Ascending aorta (tissue), 2 donors: ENCODE measurements at regions not wholly inside any gene's neighbourhood (a gene's known extent, or its start where the extent isn't known, plus 50 kb on each side); places are given as distances from the start of the nearest gene placed in this dataset.

Experiments used
- DNase-seq, 2 donors: peaks; one replicate each; pipeline ENCODE4 v3.0.0-alpha.2; 2019; ENCODE audit warnings: low spot score in 2 of 2
- H3K27ac ChIP-seq, 2 donors: fragments of 200-600 bp; sonication (generic); one replicate each; pipeline ENCODE4 v1.5.1; 2016 to 2017; ENCODE audit warnings: mild to moderate bottlenecking in 1 of 2
- H3K27me3 ChIP-seq: fragments of 200-600 bp; sonication (generic); one replicate; pipeline ENCODE4 v1.5.1; 2017
- H3K36me3 ChIP-seq, 2 donors: fragments of 200-600 bp; sonication (generic); one replicate each; pipeline ENCODE4 v1.5.1; 2016
- H3K4me1 ChIP-seq, 2 donors: fragments of 200-600 bp; sonication (generic); one replicate each; pipeline ENCODE4 v1.5.1; 2016 to 2017; ENCODE audit warnings: mild to moderate bottlenecking in 1 of 2
- H3K4me3 ChIP-seq, 2 donors: fragments of 200-600 bp; sonication (generic); one replicate each; pipeline ENCODE4 v1.5.1; 2016 to 2017; ENCODE audit warnings: mild to moderate bottlenecking in 1 of 2
- H3K9me3 ChIP-seq, 2 donors: fragments of 200-600 bp; sonication (generic); one replicate each; pipeline ENCODE4 v1.5.1; 2016
- CTCF ChIP-seq, 3 experiments: fragments of 200-600 bp in 2 of 3; fragments of 450-650 bp in 1 of 3; sonication (generic) in 2 of 3; IDR thresholded peaks; one replicate each; pipeline ENCODE4 v1.5.1; 2016 to 2019; ENCODE audit warnings: antibody characterized with exemption in 3 of 3, mild to moderate bottlenecking in 1 of 3, moderate library complexity in 1 of 3
- intact Hi-C: fragments of 100-400 bp; cut with DNase I; formaldehyde crosslinking; loops from one replicate; pipeline ENCODE4 v1.15.1; 2023

- no peaks in the 10 kb centered on the region for H3K9me3 ChIP-seq
- peaks cover 0 to 4% of the 10 kb centered on the region in 2 donors for H3K4me1 ChIP-seq
- H3K27ac ChIP-seq, result no peak overlapping the region
- H3K36me3 ChIP-seq, result no peaks in the 10 kb centered on the region
- DNase-seq, result peak in 1 of 2 donors; percentile 71
- TF ChIP-seq CTCF (IDR thresholded peaks at IDR 0.05), result peak in 2 of 3 experiments; percentile 52 to 55
- no peak overlapping the region for H3K4me3 ChIP-seq
- H3K27me3 ChIP-seq, result no peaks in the 10 kb centered on the region
- intact Hi-C loops, result no loop called here
Measured at GRCh38 chr1:204763773-204764427, 78.4 kb upstream of the LRRN2 start.

GRCh38 chr1:204769997-204770396 is 84.5 kb upstream of the LRRN2 start:
- H3K9me3 ChIP-seq, result no peaks in the 10 kb centered on the region
- H3K36me3 ChIP-seq, result no peaks in the 10 kb centered on the region
- no peaks in the 10 kb centered on the region for H3K4me1 ChIP-seq
- DNase-seq, result no peak
- TF ChIP-seq CTCF (IDR thresholded peaks at IDR 0.05), result no peak
- no peaks in the 10 kb centered on the region for H3K27me3 ChIP-seq
- H3K27ac ChIP-seq, result no peak overlapping the region
- intact Hi-C loops, result no loop called here
- no peak overlapping the region for H3K4me3 ChIP-seq

GRCh38 chr1:204771358-204771757 is 85.8 kb upstream of the LRRN2 start:
- no peak for TF ChIP-seq CTCF (IDR thresholded peaks at IDR 0.05)
- intact Hi-C loops, result no loop called here

GRCh38 chr1:204773246-204773645 is 87.7 kb upstream of the LRRN2 start:
- Histone ChIP-seq H3K27ac (no peak overlapping the region), H3K36me3 (no peaks in the 10 kb centered on the region), H3K4me3 (no peak overlapping the region), H3K4me1 (no peaks in the 10 kb centered on the region), H3K9me3 (no peaks in the 10 kb centered on the region), H3K27me3 (no peaks in the 10 kb centered on the region)
- no peak for DNase-seq
- no peak for TF ChIP-seq CTCF (IDR thresholded peaks at IDR 0.05)
- intact Hi-C loops, result no loop called here

More at GRCh38 chr1:204771358-204771757, 85.8 kb upstream of the LRRN2 start:
- Histone ChIP-seq H3K27me3 (no peaks in the 10 kb centered on the region), H3K9me3 (no peaks in the 10 kb centered on the region), H3K36me3 (no peaks in the 10 kb centered on the region), H3K4me1 (no peaks in the 10 kb centered on the region), H3K27ac (no peak overlapping the region), H3K4me3 (no peak overlapping the region)
- no peak for DNase-seq

- TF ChIP-seq CTCF (IDR thresholded peaks at IDR 0.05), result no peak
- H3K4me1 ChIP-seq, result no peaks in the 10 kb centered on the region
- H3K27ac ChIP-seq, result no peak overlapping the region
- no peak for DNase-seq
- H3K36me3 ChIP-seq, result no peaks in the 10 kb centered on the region
- no peaks in the 10 kb centered on the region for H3K9me3 ChIP-seq
- H3K27me3 ChIP-seq, result no peaks in the 10 kb centered on the region
- H3K4me3 ChIP-seq, result no peak overlapping the region
- intact Hi-C loops, result no loop called here
Measured at GRCh38 chr1:204775546-204775945, 90.0 kb upstream of the LRRN2 start.

GRCh38 chr1:204777591-204777990 is 92.1 kb upstream of the LRRN2 start:
- DNase-seq, result no peak
- H3K4me3 ChIP-seq, result no peak overlapping the region
- no peaks in the 10 kb centered on the region for H3K4me1 ChIP-seq
- H3K9me3 ChIP-seq, result no peaks in the 10 kb centered on the region
- TF ChIP-seq CTCF (IDR thresholded peaks at IDR 0.05), result no peak
- no peaks in the 10 kb centered on the region for H3K36me3 ChIP-seq
- no peaks in the 10 kb centered on the region for H3K27me3 ChIP-seq
- intact Hi-C loops, result no loop called here
- H3K27ac ChIP-seq, result no peak overlapping the region
